Thyroid gland (tissue), 4 donors: ENCODE measurements at regions not wholly inside any gene's neighbourhood (a gene's known extent, or its start where the extent isn't known, plus 50 kb on each side); places are given as distances from the start of the nearest gene placed in this dataset.

Source experiments
- POLR2A ChIP-seq, 2 donors: fragments of 450-650 bp; IDR thresholded peaks; one replicate each; pipeline ENCODE4 v1.6.1; 2017; ENCODE audit warnings: antibody characterized with exemption in 2 of 2, mild to moderate bottlenecking in 2 of 2, moderate library complexity in 1 of 2
- TF ChIP-seq, protein P1 (sequence below), 6 experiments: fragments of 200-600 bp in 3 of 6; fragments of 450-650 bp in 3 of 6; sonication (generic) in 3 of 6; IDR thresholded peaks; one replicate each; pipeline ENCODE4 v1.5.1; 2016 to 2019; ENCODE audit warnings: antibody characterized with exemption in 6 of 6, mild to moderate bottlenecking in 2 of 6, inconsistent platforms in 1 of 6, moderate library complexity in 1 of 6

DNA sequence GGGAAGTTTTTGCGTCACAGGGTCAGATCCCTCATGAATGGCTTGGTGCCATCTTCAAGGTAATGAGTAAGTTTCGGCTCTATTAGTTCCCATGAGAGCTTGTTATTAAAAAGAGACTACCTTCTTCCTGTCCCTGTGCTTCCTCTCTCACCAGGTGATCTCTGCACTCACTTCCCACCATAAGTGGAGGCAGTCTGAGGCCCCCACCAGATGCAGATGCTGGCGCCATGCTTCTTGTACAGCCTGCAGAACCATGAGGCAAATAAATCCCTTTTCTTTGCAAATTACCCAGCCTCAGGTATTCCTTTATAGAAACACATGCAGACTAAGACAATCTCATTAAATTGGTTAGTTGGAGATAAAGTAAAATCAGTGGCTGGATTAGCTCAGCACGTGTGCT is 75.6 kb upstream of the RFC3 start:
- no peak for TF ChIP-seq POLR2A (IDR thresholded peaks at IDR 0.05)
- TF ChIP-seq, protein P1, sequence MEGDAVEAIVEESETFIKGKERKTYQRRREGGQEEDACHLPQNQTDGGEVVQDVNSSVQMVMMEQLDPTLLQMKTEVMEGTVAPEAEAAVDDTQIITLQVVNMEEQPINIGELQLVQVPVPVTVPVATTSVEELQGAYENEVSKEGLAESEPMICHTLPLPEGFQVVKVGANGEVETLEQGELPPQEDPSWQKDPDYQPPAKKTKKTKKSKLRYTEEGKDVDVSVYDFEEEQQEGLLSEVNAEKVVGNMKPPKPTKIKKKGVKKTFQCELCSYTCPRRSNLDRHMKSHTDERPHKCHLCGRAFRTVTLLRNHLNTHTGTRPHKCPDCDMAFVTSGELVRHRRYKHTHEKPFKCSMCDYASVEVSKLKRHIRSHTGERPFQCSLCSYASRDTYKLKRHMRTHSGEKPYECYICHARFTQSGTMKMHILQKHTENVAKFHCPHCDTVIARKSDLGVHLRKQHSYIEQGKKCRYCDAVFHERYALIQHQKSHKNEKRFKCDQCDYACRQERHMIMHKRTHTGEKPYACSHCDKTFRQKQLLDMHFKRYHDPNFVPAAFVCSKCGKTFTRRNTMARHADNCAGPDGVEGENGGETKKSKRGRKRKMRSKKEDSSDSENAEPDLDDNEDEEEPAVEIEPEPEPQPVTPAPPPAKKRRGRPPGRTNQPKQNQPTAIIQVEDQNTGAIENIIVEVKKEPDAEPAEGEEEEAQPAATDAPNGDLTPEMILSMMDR (IDR thresholded peaks at IDR 0.05), result no peak
